Stimulated activated CD4-positive, alpha-beta T cell treated with anti-CD3 and anti-CD28 coated beads, Interleukin-1b, Interleukin-23, amount 100 ng/mL, for 48 hours (primary cell): ENCODE measurements at regions not wholly inside any gene's neighbourhood (a gene's known extent, or its start where the extent isn't known, plus 50 kb on each side); places are given as distances from the start of the nearest gene placed in this dataset.

Experiments used
- DNase-seq: peaks from one replicate; pipeline ENCODE4 v3.0.0-alpha.2; 2020

DNA sequence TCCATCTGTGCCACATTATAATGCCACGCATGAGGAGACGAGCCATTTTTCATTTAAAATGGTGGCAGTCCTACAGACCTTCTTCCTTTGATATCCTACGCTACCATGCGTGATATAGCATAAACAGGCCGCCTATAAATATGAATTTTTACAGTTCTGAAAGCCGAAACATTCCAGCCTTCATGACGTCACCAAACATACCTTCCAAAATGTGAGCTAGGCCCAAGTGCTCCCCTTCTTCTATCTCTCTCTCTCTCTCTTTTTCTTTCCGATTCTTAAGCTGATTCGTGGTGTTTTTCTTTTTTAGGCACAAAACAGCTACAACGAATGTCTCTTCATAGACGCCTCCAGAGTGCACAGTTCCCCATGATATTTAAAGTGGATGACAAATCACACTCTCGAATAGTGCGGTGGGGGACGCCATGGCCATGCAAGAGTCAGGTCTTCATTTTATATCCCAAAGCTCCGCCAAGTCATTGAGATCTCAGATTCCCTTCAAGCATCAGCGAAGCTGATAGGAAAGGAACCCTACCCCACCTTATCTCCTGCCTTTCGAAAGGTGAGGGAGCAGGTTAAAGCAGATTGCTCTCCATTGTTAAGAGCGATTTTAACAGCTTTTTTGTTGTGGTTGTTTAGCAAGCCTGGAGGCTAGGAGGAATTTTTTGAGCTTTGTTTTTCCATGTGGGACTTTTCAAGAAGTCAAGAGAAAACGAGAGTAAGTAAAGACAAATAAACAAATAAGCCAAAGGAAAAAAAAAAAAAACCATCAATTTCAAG lies 436.3 kb downstream of the CMPK2 start:
- no peak for DNase-seq

DNA sequence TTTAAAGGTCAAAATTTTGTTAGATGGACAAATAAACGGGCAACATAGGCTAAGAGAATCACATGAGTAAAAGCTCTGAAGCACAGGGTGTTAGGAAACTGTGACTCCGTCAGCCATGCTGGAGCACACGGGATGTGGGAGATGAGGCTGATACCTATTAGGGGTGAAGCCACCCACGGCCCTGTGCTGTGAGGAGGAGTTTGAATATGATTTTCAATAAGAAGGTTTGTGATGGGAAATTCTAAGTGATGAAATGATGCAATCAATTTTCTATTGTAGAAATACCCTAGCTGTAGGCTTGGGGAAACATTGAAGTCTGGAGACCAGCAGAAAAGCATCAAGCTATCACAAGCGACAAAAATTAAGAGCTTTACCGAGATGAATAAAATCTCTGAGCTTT lies 431.3 kb downstream of the CMPK2 start:
- no peak for DNase-seq

- no peak for DNase-seq
Measured at GRCh38 chr2:6441800-6442199, 423.9 kb downstream of the CMPK2 start.

GRCh38 chr2:6442252-6442985 lies 423.3 kb downstream of the CMPK2 start:
- no peak for DNase-seq

DNA sequence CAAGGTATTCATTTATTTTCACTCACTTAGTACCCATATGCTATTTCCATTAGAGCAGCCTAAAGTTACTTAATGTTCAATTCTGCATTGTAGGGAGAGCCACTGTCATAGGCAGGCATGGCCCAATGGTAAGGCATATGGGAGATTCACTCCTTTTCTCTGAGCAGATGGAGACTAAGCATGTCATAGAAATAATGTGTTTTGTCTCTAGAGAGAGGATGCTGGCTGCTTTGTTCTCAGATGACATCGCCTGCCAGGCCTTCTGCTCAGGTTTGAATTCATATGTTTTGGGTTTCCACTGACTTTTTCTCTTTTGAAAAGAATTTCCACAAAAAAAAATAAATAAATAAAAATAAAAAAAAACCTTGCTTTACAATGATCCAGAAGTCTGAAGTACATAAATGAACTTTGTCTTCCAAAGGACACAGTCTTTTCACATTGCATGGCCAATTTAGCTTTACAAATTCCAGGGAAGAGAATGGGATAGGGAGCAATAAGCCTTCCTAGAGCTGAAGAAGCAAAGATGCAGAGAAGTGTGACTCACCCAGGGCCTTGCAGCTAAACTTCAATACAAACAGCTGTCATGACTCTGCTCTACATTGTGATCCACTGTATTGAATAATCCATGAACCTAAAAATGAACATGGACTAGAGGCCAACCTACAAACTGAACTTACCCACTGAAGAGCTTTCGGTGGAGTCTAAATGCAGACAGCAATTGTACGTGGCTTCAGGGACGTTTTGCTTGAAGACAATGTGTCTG lies 422.5 kb downstream of the CMPK2 start:
- no peak for DNase-seq

- DNase-seq, result no peak
Measured at GRCh38 chr2:6444514-6444913, 421.2 kb downstream of the CMPK2 start.

DNA sequence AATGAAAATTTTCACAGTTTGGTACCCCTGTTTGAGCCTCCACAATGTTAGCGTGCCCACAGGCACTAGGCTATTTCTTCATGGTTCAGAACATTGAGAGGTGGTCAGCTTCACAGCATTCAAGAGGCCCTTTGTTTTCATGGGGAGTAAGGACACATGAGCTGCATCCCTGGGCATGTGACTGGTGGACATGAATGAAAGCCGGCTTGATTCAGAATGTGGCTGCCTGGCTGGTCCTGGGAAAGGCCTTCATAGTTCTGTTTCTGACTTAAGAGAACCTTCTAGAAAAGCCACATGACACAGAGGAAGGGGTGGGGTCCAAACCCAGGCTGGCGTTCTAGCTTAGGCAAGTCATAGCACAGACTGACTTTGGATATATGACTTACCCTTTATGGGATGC lies 420.6 kb downstream of the CMPK2 start:
- no peak for DNase-seq

- no peak for DNase-seq
Measured at GRCh38 chr2:6446938-6447608, 418.6 kb downstream of the CMPK2 start.

DNA sequence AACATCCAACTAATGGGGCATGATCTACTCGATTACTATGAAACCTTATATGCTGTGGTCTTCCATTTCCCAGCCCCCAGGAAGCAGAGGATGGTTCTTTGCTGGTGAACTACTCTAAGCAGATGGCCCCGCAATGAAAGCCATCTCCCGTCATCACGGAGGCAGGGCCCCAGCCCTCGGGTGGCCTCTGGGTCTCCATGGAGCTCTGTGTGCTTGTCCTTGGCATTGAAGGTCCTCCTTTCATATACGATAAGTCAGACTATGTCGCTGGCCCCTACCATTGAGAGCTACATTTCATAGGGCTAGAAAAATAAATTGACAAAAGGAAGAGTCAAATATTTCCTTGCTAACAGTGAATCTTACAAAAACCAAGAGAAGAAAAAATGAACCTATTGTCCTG lies 416.8 kb downstream of the CMPK2 start:
- no peak for DNase-seq

DNA sequence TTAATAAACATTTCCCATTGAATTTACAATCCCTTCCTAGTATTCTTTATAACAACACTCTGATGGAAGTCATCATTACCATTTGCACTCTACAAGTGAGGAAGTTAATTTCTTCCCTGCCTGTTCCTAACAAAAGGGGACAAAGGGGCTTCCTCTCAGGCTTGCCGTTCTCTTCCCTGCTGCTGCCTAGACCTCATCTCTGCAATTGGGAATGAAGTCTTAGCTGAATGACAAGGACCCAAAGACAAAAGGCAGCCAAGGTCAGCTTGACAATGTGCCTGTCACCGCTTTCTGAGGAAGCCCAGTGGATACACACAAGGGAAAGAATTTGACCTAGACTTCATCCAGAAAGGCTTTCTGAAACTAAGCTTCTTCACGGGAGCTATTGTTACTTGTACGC lies 416.4 kb downstream of the CMPK2 start:
- DNase-seq, result no peak

DNA sequence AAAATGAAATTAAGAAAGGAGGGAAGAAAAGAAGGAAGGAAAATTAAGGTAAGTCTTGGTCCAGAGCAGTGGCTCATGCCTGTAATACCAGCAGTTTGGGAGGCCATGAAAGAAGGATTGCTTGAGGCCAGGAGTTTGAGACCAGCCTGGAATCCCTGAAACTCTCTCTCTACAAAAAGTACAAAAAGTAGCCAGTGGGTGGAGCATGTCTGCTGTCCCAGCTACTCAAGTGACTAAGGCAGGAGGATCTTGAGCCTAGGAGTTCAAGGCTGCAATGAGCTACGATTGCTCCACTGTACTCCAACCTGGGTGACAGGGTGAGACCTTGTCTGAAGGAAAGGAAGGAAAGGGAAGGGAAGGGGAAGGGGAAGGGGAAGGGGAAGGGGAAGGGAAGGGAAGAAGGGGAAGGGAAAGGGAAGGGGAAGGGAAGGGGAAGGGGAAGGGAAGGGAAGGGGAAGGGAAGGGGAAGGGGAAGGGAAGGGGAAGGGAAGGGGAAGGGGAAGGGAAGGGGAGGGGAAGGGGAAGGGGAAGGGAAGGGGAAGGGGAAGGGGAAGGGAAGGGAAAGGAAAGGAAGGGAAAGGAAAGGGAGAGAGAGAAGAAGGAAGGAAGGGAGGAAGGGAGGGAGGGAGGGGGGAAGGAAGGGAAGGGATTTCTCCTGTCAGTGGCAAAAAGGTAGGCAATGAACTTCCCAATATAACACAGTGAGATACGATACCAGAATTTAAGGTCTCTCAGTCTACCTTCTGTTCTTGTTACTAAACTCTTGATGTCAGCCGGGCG lies 412.8 kb downstream of the CMPK2 start:
- DNase-seq, result no peak

- DNase-seq, result no peak
Measured at GRCh38 chr2:6454286-6454990, 411.3 kb downstream of the CMPK2 start.

GRCh38 chr2:6459138-6459537 lies 406.6 kb downstream of the CMPK2 start:
- no peak for DNase-seq

DNA sequence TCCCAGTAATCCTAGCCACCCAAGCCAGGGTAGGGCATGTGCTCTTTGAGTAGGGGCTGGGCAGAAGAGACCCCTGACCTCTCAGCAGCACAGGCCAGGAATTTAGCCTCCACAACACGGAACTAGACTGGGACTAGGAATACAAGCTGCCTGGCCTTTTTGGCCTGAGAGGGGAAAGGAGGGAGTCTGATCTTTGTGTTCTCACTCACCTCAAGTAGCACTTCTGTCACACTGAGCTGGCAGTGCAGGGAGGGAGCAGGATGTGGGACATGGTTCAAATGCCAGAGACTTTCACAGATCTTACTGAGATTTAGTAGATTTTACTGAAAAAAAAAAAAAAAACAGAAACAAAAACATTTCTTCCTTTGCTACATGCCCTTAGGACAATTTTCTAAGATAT lies 395.2 kb downstream of the CMPK2 start:
- no peak for DNase-seq

GRCh38 chr2:6471419-6471818 lies 394.3 kb downstream of the CMPK2 start:
- no peak for DNase-seq

DNA sequence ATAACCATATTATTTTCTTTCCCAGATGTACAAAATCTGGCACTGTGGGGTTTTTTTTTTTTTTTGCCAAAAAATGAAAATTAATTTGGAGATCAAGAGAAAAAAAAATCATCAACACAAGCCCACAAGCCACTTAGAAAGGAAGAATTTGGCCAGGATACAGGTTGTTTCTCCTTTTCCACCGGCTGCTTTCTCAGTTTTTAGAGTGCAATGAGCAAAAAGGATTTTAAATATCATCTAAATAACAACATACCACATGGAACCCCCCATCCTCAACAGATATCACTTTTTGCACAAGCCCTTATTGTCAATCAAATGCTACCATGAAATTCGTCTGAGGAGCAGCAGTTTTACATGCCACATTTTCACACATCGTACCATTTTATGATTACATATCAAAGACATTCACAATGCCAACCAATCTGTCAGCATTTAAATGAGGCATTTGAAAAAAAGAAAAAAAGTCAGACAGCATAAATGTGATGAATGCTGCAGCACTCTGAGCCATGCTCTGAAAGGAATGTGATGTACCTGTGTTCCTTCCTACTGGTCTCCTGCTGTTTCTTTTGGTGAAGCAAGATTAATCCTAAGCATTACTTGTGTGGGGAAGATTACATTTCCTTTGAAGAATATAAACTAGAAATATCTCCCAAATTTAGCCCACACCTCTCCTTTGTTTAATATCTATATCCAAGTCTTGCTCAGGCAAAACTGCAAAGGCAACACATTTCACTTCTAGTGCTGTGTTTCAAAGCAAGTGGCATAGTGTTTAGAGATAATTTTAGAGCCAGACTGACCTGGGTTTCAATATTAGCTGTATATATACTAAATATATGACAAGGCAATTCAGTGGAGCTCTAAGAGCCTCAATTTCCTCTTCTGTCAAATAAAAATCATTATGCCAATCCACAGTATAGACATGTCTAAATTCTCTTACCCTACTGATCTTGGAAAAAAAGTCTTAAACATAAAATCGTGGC lies 391.3 kb downstream of the CMPK2 start:
- no peak for DNase-seq

GRCh38 chr2:6475155-6475940 lies 390.4 kb downstream of the CMPK2 start:
- no peak for DNase-seq

GRCh38 chr2:6480514-6480913 lies 385.2 kb downstream of the CMPK2 start:
- DNase-seq, result no peak

GRCh38 chr2:6482256-6482655 lies 383.5 kb downstream of the CMPK2 start:
- no peak for DNase-seq

- DNase-seq, result no peak
Measured at GRCh38 chr2:6487765-6488164, 377.9 kb downstream of the CMPK2 start.
